A549 (cell line): ENCODE measurements at regions not wholly inside any gene's neighbourhood (a gene's known extent, or its start where the extent isn't known, plus 50 kb on each side); places are given as distances from the start of the nearest gene placed in this dataset.

ENCODE experiments used
- BHLHE40 ChIP-seq: IDR thresholded peaks from 2 replicates; pipeline ENCODE4 v1.6.1; 2012; ENCODE audit warnings: low read depth, low read length, inconsistent platforms
- CHD2 ChIP-seq: fragments of 150-350 bp; IDR thresholded peaks from 2 replicates; pipeline ENCODE4 v1.6.1; 2014; ENCODE audit warnings: low read length; ENCODE audit not compliant: partially characterized antibody
- CHD4 ChIP-seq: fragments of 200-600 bp; sonication (generic); IDR thresholded peaks from 2 replicates; pipeline ENCODE4 v1.6.1; 2016; ENCODE audit warnings: antibody characterized with exemption, mild to moderate bottlenecking, borderline replicate concordance
- EHF ChIP-seq: fragments of 250-450 bp; sonication (Bioruptor Pico); IDR thresholded peaks from 2 replicates; pipeline ENCODE4 v1.5.0; 2020; ENCODE audit warnings: mild to moderate bottlenecking
- EP300 ChIP-seq, 2 experiments: fragments of >200 bp; sonication (Bioruptor Twin); formaldehyde crosslinking; IDR thresholded peaks; 2 replicates in 1 of 2; 3 replicates in 1 of 2; pipeline ENCODE4 v1.6.1; 2016 to 2017
- FOSB ChIP-seq: fragments of 250-450 bp; sonication (Bioruptor Pico); IDR thresholded peaks from 2 replicates; pipeline ENCODE4 v1.5.0; 2020; ENCODE audit warnings: mild to moderate bottlenecking, moderate library complexity
- FOSL2 ChIP-seq, 2 experiments: fragments of 450-650 bp in 1 of 2; fragments of >200 bp in 1 of 2; sonication (Bioruptor Twin) in 1 of 2; formaldehyde crosslinking; IDR thresholded peaks; 2 replicates each; pipeline versions ENCODE4 v1.5.0 to v1.6.1; 2016 to 2020; ENCODE audit warnings: mild to moderate bottlenecking in 1 of 2, moderate library complexity in 1 of 2
- GATA3 ChIP-seq: IDR thresholded peaks from 2 replicates; pipeline ENCODE4 v1.6.1; 2012; ENCODE audit warnings: borderline replicate concordance
- HDAC2 ChIP-seq: fragments of 200-600 bp; sonication (generic); IDR thresholded peaks from 2 replicates; pipeline ENCODE4 v1.6.1; 2016
- HOXA7 ChIP-seq: fragments of 250-450 bp; sonication (Bioruptor Pico); IDR thresholded peaks from 2 replicates; pipeline ENCODE4 v1.5.0; 2020; ENCODE audit warnings: mild to moderate bottlenecking, moderate library complexity
- HOXB13 ChIP-seq: fragments of 250-450 bp; sonication (Bioruptor Pico); IDR thresholded peaks from 2 replicates; pipeline ENCODE4 v1.5.0; 2020; ENCODE audit warnings: low read depth, mild to moderate bottlenecking, moderate library complexity
- JUN ChIP-seq, 2 experiments: fragments of >200 bp; sonication (Bioruptor Twin); formaldehyde crosslinking; IDR thresholded peaks; 2 replicates in 1 of 2; 3 replicates in 1 of 2; pipeline ENCODE4 v1.6.1; 2016 to 2017
- JUNB ChIP-seq: fragments of >200 bp; sonication (Bioruptor Twin); formaldehyde crosslinking; IDR thresholded peaks from 2 replicates; pipeline ENCODE4 v1.6.1; 2016
- KDM1A ChIP-seq: fragments of 200-600 bp; sonication (generic); IDR thresholded peaks from 2 replicates; pipeline ENCODE4 v1.6.1; 2016; ENCODE audit warnings: low read depth, mild to moderate bottlenecking
- KDM5A ChIP-seq: fragments of 200-600 bp; sonication (generic); IDR thresholded peaks from 2 replicates; pipeline ENCODE4 v1.6.1; 2016; ENCODE audit warnings: antibody characterized with exemption, mild to moderate bottlenecking
- MAZ ChIP-seq: fragments of 150-350 bp; IDR thresholded peaks from 2 replicates; pipeline ENCODE4 v1.6.1; 2014; ENCODE audit warnings: antibody characterized with exemption, low read depth, low read length, borderline replicate concordance
- NFE2L2 ChIP-seq: fragments of 150-350 bp; conservative IDR thresholded peaks from 2 replicates; pipeline ENCODE4 v1.6.1; 2014; ENCODE audit warnings: low read length
- NR3C1 ChIP-seq: fragments of >200 bp; sonication (Bioruptor Twin); formaldehyde crosslinking; IDR thresholded peaks from 3 replicates; pipeline ENCODE4 v1.6.1; 2017
- PHF8 ChIP-seq: fragments of 200-600 bp; sonication (generic); IDR thresholded peaks from 2 replicates; pipeline ENCODE4 v1.6.1; 2016; ENCODE audit warnings: low read depth, mild to moderate bottlenecking, antibody characterized with exemption, moderate library complexity, borderline replicate concordance
- POLR2AphosphoS2 ChIP-seq: conservative IDR thresholded peaks from 2 replicates; pipeline ENCODE4 v1.6.1; 2012; ENCODE audit warnings: low read length, improper control_type of control experiment, inconsistent platforms
- RAD21 ChIP-seq, 2 experiments: fragments of >200 bp in 1 of 2; sonication (Bioruptor Twin) in 1 of 2; formaldehyde crosslinking in 1 of 2; IDR thresholded peaks in 1 of 2; conservative IDR thresholded peaks in 1 of 2; 2 replicates in 1 of 2; 3 replicates in 1 of 2; pipeline ENCODE4 v1.6.1; 2012 to 2018; ENCODE audit warnings: inconsistent platforms in 1 of 2
- RARB ChIP-seq: fragments of 250-450 bp; sonication (Bioruptor Pico); IDR thresholded peaks from 2 replicates; pipeline ENCODE4 v1.8.0; 2021; ENCODE audit warnings: mild to moderate bottlenecking, moderate library complexity
- RCOR1 ChIP-seq: fragments of 150-350 bp; IDR thresholded peaks from 2 replicates; pipeline ENCODE4 v1.6.1; 2014; ENCODE audit warnings: antibody characterized with exemption, low read length, low read depth
- RNF2 ChIP-seq: fragments of 200-600 bp; sonication (generic); IDR thresholded peaks from 2 replicates; pipeline ENCODE4 v1.6.1; 2016; ENCODE audit warnings: low read depth, mild to moderate bottlenecking, antibody characterized with exemption, moderate library complexity, borderline replicate concordance
- TFCP2L1 ChIP-seq: fragments of 250-450 bp; sonication (Bioruptor Pico); IDR thresholded peaks from 2 replicates; pipeline ENCODE4 v1.5.0; 2021; ENCODE audit warnings: mild to moderate bottlenecking
- TP53 ChIP-seq: fragments of 250-450 bp; sonication (Bioruptor Pico); IDR thresholded peaks from 2 replicates; pipeline ENCODE4 v1.5.0; 2021; ENCODE audit warnings: mild to moderate bottlenecking, moderate library complexity
- ZC3H11A ChIP-seq: fragments of 450-650 bp; IDR thresholded peaks from 2 replicates; pipeline ENCODE4 v1.6.1; 2014; ENCODE audit warnings: antibody characterized with exemption, mild to moderate bottlenecking
- ZNF302 ChIP-seq: fragments of 250-450 bp; sonication (Bioruptor Pico); IDR thresholded peaks from 2 replicates; pipeline ENCODE4 v1.9.0; 2021; ENCODE audit warnings: inconsistent platforms, mild to moderate bottlenecking, moderate library complexity
- TF ChIP-seq, protein P1 (sequence below): fragments of >200 bp; sonication (Bioruptor Twin); formaldehyde crosslinking; IDR thresholded peaks from 2 replicates; pipeline ENCODE4 v1.6.1; 2016
- TF ChIP-seq, protein P2 (sequence below): fragments of 450-650 bp; IDR thresholded peaks from 2 replicates; pipeline ENCODE4 v1.6.1; 2014; ENCODE audit warnings: antibody characterized with exemption
- TF ChIP-seq, protein P3 (sequence below): IDR thresholded peaks from 2 replicates; pipeline ENCODE4 v1.6.1; 2012
- TF ChIP-seq, protein P4 (sequence below): fragments of >200 bp; sonication (Bioruptor Twin); formaldehyde crosslinking; IDR thresholded peaks from 3 replicates; pipeline ENCODE4 v1.5.1; 2016
- TF ChIP-seq, protein P5 (sequence below): IDR thresholded peaks from 2 replicates; pipeline ENCODE4 v1.6.1; 2012

DNA sequence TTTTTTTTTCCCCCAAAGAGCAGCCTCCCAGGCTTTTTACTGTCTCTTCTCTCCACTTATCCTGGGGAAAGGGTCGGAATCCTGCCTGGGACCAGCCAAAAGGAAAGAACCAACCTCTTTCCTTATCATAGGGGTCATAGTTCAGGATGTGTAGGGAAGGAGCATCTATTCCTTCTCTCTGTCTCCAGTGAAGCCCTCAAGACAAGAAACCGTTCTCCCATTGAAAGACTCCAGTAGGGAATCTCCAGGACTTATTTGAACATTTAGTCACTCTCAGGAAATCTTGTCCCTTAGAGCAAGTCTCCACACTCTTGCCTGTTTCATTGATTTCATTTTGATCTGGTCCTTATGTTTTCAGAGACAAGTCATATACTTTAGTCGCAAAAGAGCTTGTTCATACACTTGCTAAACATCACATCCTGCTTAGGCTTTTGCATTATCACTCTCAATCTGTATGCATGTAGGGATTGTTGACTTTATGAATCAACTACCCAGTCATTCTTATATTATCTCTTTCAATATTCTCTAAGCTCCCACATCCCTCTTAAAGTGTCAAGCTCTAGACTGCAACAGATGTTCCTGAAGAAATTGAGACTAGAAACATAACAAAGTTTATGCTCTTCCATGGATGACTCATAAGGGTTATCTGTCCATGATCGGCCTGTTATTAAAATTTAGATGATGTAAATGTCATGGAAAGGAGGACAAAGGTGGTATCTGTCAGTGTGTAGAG is 116.2 kb upstream of the ST6GAL2 start (continued):
- no peak for TF ChIP-seq MAZ
- TF ChIP-seq JUNB: peak; percentile 94
- no peak for TF ChIP-seq ZC3H11A
- TF ChIP-seq, protein P1, sequence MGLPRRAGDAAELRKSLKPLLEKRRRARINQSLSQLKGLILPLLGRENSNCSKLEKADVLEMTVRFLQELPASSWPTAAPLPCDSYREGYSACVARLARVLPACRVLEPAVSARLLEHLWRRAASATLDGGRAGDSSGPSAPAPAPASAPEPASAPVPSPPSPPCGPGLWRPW: no peak
- TF ChIP-seq, protein P2, sequence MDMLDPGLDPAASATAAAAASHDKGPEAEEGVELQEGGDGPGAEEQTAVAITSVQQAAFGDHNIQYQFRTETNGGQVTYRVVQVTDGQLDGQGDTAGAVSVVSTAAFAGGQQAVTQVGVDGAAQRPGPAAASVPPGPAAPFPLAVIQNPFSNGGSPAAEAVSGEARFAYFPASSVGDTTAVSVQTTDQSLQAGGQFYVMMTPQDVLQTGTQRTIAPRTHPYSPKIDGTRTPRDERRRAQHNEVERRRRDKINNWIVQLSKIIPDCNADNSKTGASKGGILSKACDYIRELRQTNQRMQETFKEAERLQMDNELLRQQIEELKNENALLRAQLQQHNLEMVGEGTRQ: no peak
- TF ChIP-seq FOSB (CRISPR knock-in tag): no peak
- no peak for TF ChIP-seq CHD4
- TF ChIP-seq CHD2: no peak
- no peak for TF ChIP-seq RNF2
- TF ChIP-seq RAD21 (conservative IDR thresholded peaks at IDR 0.05 in 1 of 2, IDR thresholded peaks at IDR 0.05 in 1 of 2): peak; percentile 12 to 41; a peak in 3 of 5 replicates
- TF ChIP-seq EHF (CRISPR knock-in tag): no peak
- TF ChIP-seq, protein P3, sequence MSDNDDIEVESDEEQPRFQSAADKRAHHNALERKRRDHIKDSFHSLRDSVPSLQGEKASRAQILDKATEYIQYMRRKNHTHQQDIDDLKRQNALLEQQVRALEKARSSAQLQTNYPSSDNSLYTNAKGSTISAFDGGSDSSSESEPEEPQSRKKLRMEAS: peak; percentile 44
- TF ChIP-seq HOXA7 (CRISPR knock-in tag): no peak
- TF ChIP-seq, protein P4, sequence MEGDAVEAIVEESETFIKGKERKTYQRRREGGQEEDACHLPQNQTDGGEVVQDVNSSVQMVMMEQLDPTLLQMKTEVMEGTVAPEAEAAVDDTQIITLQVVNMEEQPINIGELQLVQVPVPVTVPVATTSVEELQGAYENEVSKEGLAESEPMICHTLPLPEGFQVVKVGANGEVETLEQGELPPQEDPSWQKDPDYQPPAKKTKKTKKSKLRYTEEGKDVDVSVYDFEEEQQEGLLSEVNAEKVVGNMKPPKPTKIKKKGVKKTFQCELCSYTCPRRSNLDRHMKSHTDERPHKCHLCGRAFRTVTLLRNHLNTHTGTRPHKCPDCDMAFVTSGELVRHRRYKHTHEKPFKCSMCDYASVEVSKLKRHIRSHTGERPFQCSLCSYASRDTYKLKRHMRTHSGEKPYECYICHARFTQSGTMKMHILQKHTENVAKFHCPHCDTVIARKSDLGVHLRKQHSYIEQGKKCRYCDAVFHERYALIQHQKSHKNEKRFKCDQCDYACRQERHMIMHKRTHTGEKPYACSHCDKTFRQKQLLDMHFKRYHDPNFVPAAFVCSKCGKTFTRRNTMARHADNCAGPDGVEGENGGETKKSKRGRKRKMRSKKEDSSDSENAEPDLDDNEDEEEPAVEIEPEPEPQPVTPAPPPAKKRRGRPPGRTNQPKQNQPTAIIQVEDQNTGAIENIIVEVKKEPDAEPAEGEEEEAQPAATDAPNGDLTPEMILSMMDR: no peak
- TF ChIP-seq HOXB13: no peak
- peak; percentile 42 to 50; a peak in 1 of 5 replicates for TF ChIP-seq EP300 (IDR thresholded peaks at IDR 0.05)
- TF ChIP-seq JUN (IDR thresholded peaks at IDR 0.05): peak in 1 of 2 experiments; percentile 80; a peak in 3 of 5 replicates
- peak; percentile 96 for TF ChIP-seq GATA3
- no peak for TF ChIP-seq POLR2AphosphoS2
- TF ChIP-seq BHLHE40: no peak
- TF ChIP-seq NR3C1: no peak
- TF ChIP-seq RCOR1: no peak
- TF ChIP-seq ZNF302 (CRISPR knock-in tag): no peak
- peak; percentile 39 for TF ChIP-seq NFE2L2
- TF ChIP-seq KDM1A: no peak
- no peak for TF ChIP-seq KDM5A
- TF ChIP-seq, protein P5, sequence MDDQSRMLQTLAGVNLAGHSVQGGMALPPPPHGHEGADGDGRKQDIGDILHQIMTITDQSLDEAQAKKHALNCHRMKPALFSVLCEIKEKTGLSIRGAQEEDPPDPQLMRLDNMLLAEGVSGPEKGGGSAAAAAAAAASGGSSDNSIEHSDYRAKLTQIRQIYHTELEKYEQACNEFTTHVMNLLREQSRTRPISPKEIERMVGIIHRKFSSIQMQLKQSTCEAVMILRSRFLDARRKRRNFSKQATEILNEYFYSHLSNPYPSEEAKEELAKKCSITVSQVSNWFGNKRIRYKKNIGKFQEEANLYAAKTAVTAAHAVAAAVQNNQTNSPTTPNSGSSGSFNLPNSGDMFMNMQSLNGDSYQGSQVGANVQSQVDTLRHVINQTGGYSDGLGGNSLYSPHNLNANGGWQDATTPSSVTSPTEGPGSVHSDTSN: no peak
- TF ChIP-seq TP53 (CRISPR knock-in tag): no peak
- no peak for TF ChIP-seq PHF8
- peak; percentile 83 for TF ChIP-seq FOSL2 (IDR thresholded peaks at IDR 0.05)
- TF ChIP-seq FOSL2 (CRISPR knock-in tag; IDR thresholded peaks at IDR 0.05): peak; percentile 94
- no peak for TF ChIP-seq HDAC2
- TF ChIP-seq RARB (CRISPR knock-in tag): no peak
- TF ChIP-seq TFCP2L1 (CRISPR knock-in tag): no peak
